ENCODE measurements at regions not wholly inside any gene's neighbourhood (a gene's known extent, or its start where the extent isn't known, plus 50 kb on each side); places are given as distances from the start of the nearest gene placed in this dataset.

- no peak for TF ChIP-seq CTCF (IDR thresholded peaks at IDR 0.05; ENCODE audit: low read length)
- no peak for TF ChIP-seq EZH2phosphoT487 (IDR thresholded peaks at IDR 0.05; ENCODE audit: low read length)
Measured at GRCh38 chr12:124434354-124434753, 133.1 kb downstream of the NCOR2 start.
